Caco-2 (cell line): ENCODE measurements at regions not wholly inside any gene's neighbourhood (a gene's known extent, or its start where the extent isn't known, plus 50 kb on each side); places are given as distances from the start of the nearest gene placed in this dataset.

ENCODE experiments used
- BruUV-seq: library from RNA; stranded (reverse); fragments of 400-500 nt; replicated peaks from 2 replicates; lab custom pipeline; 2021; lab: Mats Ljungman, UMichigan
- CTCF ChIA-PET: fragments of 300-600 bp; sonication (Branson Sonifier 250); formaldehyde crosslinking; loops from one replicate; lab custom pipeline; 2022; ENCODE audit warnings: antibody characterized with exemption; lab: Charles Lee
- POLR2A ChIA-PET: fragments of 300-600 bp; sonication (Branson Sonifier 250); formaldehyde crosslinking; loops from one replicate; lab custom pipeline; 2022; ENCODE audit warnings: antibody characterized with exemption; lab: Charles Lee
- DNase-seq, 2 experiments: peaks; one replicate each; pipeline versions ENCODE4 v3.0.0 to v3.0.0-alpha.2; 2020 to 2022
- H3K27me3 ChIP-seq: replicated peaks from 2 replicates; pipeline ENCODE4 v1.6.0; 2011; ENCODE audit warnings: low read length; ENCODE audit not compliant: control insufficient read depth, insufficient read depth
- H3K36me3 ChIP-seq: 2 replicates; pipeline ENCODE4 v1.5.1; 2011; ENCODE audit warnings: low read length; ENCODE audit not compliant: control insufficient read depth, insufficient read depth
- H3K4me1 ChIP-seq: fragments of 250-450 bp; sonication (Bioruptor Pico); 2 replicates; pipeline ENCODE4 v1.5.1; 2020; ENCODE audit warnings: mild to moderate bottlenecking
- H3K4me3 ChIP-seq: 2 replicates; pipeline ENCODE4 v1.5.1; 2011; ENCODE audit warnings: low read depth, mild to moderate bottlenecking, control low read depth, low read length
- H3K9me3 ChIP-seq: fragments of 250-450 bp; sonication (Bioruptor Pico); 2 replicates; pipeline ENCODE4 v1.5.1; 2020; ENCODE audit warnings: mild to moderate bottlenecking, moderate library complexity
- H3K27ac Mint-ChIP-seq: one replicate; pipeline ENCODE4 v1.8.0; 2022; ENCODE audit warnings: mixed read lengths; ENCODE audit not compliant: unreplicated experiment
- H3K27me3 Mint-ChIP-seq: one replicate; pipeline ENCODE4 v1.8.0; 2022; ENCODE audit warnings: mixed read lengths; ENCODE audit not compliant: insufficient read depth, unreplicated experiment
- H3K36me3 Mint-ChIP-seq: one replicate; pipeline ENCODE4 v1.8.0; 2022; ENCODE audit warnings: mild to moderate bottlenecking, mixed read lengths; ENCODE audit not compliant: insufficient read depth, unreplicated experiment
- H3K4me1 Mint-ChIP-seq: one replicate; pipeline ENCODE4 v1.8.0; 2022; ENCODE audit warnings: low read depth, mixed read lengths; ENCODE audit not compliant: unreplicated experiment
- H3K4me3 Mint-ChIP-seq: one replicate; pipeline ENCODE4 v1.8.0; 2022; ENCODE audit warnings: mild to moderate bottlenecking, moderate library complexity, mixed read lengths; ENCODE audit not compliant: unreplicated experiment
- H3K9me3 Mint-ChIP-seq: one replicate; pipeline ENCODE4 v1.8.0; 2022; ENCODE audit warnings: mixed read lengths; ENCODE audit not compliant: unreplicated experiment
- intact Hi-C: fragments of 100-400 bp; cut with micrococcal nuclease; formaldehyde crosslinking; loops from one replicate; pipeline ENCODE4 v1.10.0; 2022; ENCODE audit not compliant: unreplicated experiment
- TF ChIP-seq, protein P1 (sequence below), 2 experiments: fragments of 200-600 bp in 1 of 2; IDR thresholded peaks; 1 replicate in 1 of 2; 2 replicates in 1 of 2; pipeline versions ENCODE4 v1.5.1 to v1.8.0; 2011 to 2022; ENCODE audit warnings: antibody characterized with exemption in 1 of 2, control low read depth in 1 of 2, inconsistent platforms in 1 of 2, low read depth in 1 of 2, low read length in 1 of 2, mild to moderate bottlenecking in 1 of 2, moderate library complexity in 1 of 2; ENCODE audit not compliant: insufficient read depth in 1 of 2, severe bottlenecking in 1 of 2, unreplicated experiment in 1 of 2

DNA sequence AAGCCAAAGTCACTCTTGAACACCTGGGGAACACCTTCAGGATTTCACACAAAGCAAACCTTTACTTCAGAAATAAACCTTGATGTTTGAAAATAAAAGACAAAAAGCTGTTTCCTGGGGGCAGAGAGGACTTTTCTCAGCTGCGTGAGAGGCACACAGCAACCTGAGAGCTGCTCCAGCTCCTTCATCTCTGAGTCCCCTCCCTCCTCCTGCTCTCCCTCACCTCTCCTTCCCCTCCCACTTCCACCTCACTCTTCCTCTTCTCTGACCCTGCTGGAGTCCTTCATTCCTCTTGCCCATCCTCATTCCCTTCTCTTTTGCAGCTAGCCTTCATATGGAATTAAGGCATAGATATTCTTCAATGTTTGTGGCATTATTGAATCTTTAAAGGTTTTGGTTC, 208.4 kb downstream of the OMA1 start:
- BruUV-seq = no TSS peak
- H3K9me3 ChIP-seq = no peaks in the 10 kb centered on the region
- no peak for DNase-seq
- intact Hi-C loops = no loop called here
- no peak overlapping the region for H3K4me3 ChIP-seq
- no peaks in the 10 kb centered on the region for H3K27me3 ChIP-seq
- no peaks in the 10 kb centered on the region for H3K36me3 Mint-ChIP-seq
- no peaks in the 10 kb centered on the region for H3K9me3 Mint-ChIP-seq
- TF ChIP-seq, protein P1, sequence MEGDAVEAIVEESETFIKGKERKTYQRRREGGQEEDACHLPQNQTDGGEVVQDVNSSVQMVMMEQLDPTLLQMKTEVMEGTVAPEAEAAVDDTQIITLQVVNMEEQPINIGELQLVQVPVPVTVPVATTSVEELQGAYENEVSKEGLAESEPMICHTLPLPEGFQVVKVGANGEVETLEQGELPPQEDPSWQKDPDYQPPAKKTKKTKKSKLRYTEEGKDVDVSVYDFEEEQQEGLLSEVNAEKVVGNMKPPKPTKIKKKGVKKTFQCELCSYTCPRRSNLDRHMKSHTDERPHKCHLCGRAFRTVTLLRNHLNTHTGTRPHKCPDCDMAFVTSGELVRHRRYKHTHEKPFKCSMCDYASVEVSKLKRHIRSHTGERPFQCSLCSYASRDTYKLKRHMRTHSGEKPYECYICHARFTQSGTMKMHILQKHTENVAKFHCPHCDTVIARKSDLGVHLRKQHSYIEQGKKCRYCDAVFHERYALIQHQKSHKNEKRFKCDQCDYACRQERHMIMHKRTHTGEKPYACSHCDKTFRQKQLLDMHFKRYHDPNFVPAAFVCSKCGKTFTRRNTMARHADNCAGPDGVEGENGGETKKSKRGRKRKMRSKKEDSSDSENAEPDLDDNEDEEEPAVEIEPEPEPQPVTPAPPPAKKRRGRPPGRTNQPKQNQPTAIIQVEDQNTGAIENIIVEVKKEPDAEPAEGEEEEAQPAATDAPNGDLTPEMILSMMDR (IDR thresholded peaks at IDR 0.05; ENCODE audit: insufficient read depth in 1 of 2, low read depth in 1 of 2, low read length in 1 of 2, severe bottlenecking in 1 of 2, unreplicated experiment in 1 of 2) = no peak
- POLR2A ChIA-PET = no interaction called here
- H3K27ac Mint-ChIP-seq = no peak overlapping the region
- no peaks in the 10 kb centered on the region for H3K4me1 ChIP-seq
- CTCF ChIA-PET = no interaction called here
- H3K4me3 Mint-ChIP-seq = no peak overlapping the region
- H3K4me1 Mint-ChIP-seq = no peaks in the 10 kb centered on the region
- peaks cover 21% of the 10 kb centered on the region for H3K27me3 Mint-ChIP-seq
- H3K36me3 ChIP-seq = no peaks in the 10 kb centered on the region

DNA sequence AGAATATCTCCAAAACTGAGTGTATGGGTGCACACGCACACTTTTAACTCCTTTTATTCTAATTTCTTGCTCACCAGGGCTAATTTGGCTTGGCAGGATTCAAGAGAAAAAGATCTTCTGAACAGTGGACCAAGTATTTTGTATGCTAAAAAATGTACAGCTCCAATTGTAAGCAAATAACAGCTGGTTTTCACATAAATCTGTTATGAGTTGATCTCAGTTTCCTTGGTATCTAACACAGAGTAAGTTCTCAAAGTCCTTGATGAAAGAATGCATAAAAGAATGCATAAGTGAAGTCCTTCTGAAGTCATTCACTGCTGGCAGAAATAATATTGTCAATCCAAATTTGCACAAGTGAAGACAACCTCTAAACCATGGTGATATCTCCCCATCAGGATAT, 213.0 kb downstream of the OMA1 start:
- no peaks in the 10 kb centered on the region for H3K36me3 Mint-ChIP-seq
- H3K27me3 ChIP-seq = no peaks in the 10 kb centered on the region
- DNase-seq = no peak
- no TSS peak for BruUV-seq
- no peaks in the 10 kb centered on the region for H3K36me3 ChIP-seq
- CTCF ChIA-PET = no interaction called here
- H3K27ac Mint-ChIP-seq = no peak overlapping the region
- TF ChIP-seq, protein P1 (IDR thresholded peaks at IDR 0.05; ENCODE audit: insufficient read depth in 1 of 2, low read depth in 1 of 2, low read length in 1 of 2, severe bottlenecking in 1 of 2, unreplicated experiment in 1 of 2) = no peak
- H3K4me3 ChIP-seq = no peak overlapping the region
- intact Hi-C loops = no loop called here
- H3K4me3 Mint-ChIP-seq = no peak overlapping the region
- POLR2A ChIA-PET = no interaction called here
- no peaks in the 10 kb centered on the region for H3K9me3 ChIP-seq
- no peaks in the 10 kb centered on the region for H3K4me1 ChIP-seq
- H3K9me3 Mint-ChIP-seq = no peaks in the 10 kb centered on the region
- H3K27me3 Mint-ChIP-seq = peaks cover 17% of the 10 kb centered on the region
- H3K4me1 Mint-ChIP-seq = no peaks in the 10 kb centered on the region

- TF ChIP-seq, protein P1 (IDR thresholded peaks at IDR 0.05; ENCODE audit: insufficient read depth in 1 of 2, low read depth in 1 of 2, low read length in 1 of 2, severe bottlenecking in 1 of 2, unreplicated experiment in 1 of 2) = no peak
- ChIA-PET CTCF (no interaction called here), POLR2A (no interaction called here)
- no TSS peak for BruUV-seq
- no peak overlapping the region for H3K4me3 ChIP-seq
- no peaks in the 10 kb centered on the region for H3K4me1 ChIP-seq
- intact Hi-C loops = no loop called here
- Mint-ChIP-seq H3K27me3 (peaks cover 14% of the 10 kb centered on the region), H3K9me3 (no peaks in the 10 kb centered on the region), H3K4me1 (no peaks in the 10 kb centered on the region), H3K36me3 (no peaks in the 10 kb centered on the region), H3K4me3 (no peak overlapping the region), H3K27ac (no peak overlapping the region)
- no peak for DNase-seq
- H3K9me3 ChIP-seq = no peaks in the 10 kb centered on the region
- H3K27me3 ChIP-seq = no peaks in the 10 kb centered on the region
- no peaks in the 10 kb centered on the region for H3K36me3 ChIP-seq
Measured at GRCh38 chr1:58331156-58331555, 215.4 kb downstream of the OMA1 start.
